HG02678 (cell line): ENCODE measurements at regions not wholly inside any gene's neighbourhood (a gene's known extent, or its start where the extent isn't known, plus 50 kb on each side); places are given as distances from the start of the nearest gene placed in this dataset.

Source experiments
- ATAC-seq: cut with Tn5 transposase; IDR thresholded peaks from one replicate; pipeline ENCODE4 v1.9.1; 2021; ENCODE audit warnings: mild to moderate bottlenecking, moderate library complexity; ENCODE audit not compliant: unreplicated experiment

- ATAC-seq, result no peak
Observed at GRCh38 chr4:111635646-111636045, 509.6 kb upstream of the FAM241A start.

- no peak for ATAC-seq
Observed at GRCh38 chr4:111636961-111637585, 508.2 kb upstream of the FAM241A start.

- ATAC-seq, result no peak
Observed at GRCh38 chr4:111639120-111639690, 506.0 kb upstream of the FAM241A start.

GRCh38 chr4:111639876-111640275 lies 505.4 kb upstream of the FAM241A start:
- no peak for ATAC-seq

GRCh38 chr4:111641813-111642579 lies 503.3 kb upstream of the FAM241A start:
- ATAC-seq, result peak; percentile 97

GRCh38 chr4:111648056-111648455 lies 497.2 kb upstream of the FAM241A start:
- no peak for ATAC-seq

GRCh38 chr4:111649308-111649707 lies 495.9 kb upstream of the FAM241A start:
- ATAC-seq, result no peak

GRCh38 chr4:111650146-111650545 lies 495.1 kb upstream of the FAM241A start:
- no peak for ATAC-seq

- ATAC-seq, result no peak
Observed at GRCh38 chr4:111650674-111651086, 494.6 kb upstream of the FAM241A start.

- no peak for ATAC-seq
Observed at GRCh38 chr4:111652236-111652635, 493.0 kb upstream of the FAM241A start.

- ATAC-seq, result no peak
Observed at GRCh38 chr4:111652986-111653385, 492.3 kb upstream of the FAM241A start.

GRCh38 chr4:111662496-111662895 lies 482.8 kb upstream of the FAM241A start:
- no peak for ATAC-seq

GRCh38 chr4:111664308-111664945 lies 480.8 kb upstream of the FAM241A start:
- ATAC-seq, result no peak

GRCh38 chr4:111666826-111667360 lies 478.4 kb upstream of the FAM241A start:
- no peak for ATAC-seq

GRCh38 chr4:111671756-111672155 lies 473.5 kb upstream of the FAM241A start:
- no peak for ATAC-seq

- ATAC-seq, result no peak
Observed at GRCh38 chr4:111675746-111676145, 469.5 kb upstream of the FAM241A start.

- ATAC-seq, result no peak
Observed at GRCh38 chr4:111676533-111676932, 468.7 kb upstream of the FAM241A start.

- ATAC-seq, result no peak
Observed at GRCh38 chr4:111678479-111678878, 466.8 kb upstream of the FAM241A start.

GRCh38 chr4:111678908-111679307 lies 466.3 kb upstream of the FAM241A start:
- ATAC-seq, result no peak

GRCh38 chr4:111681270-111681669 lies 464.0 kb upstream of the FAM241A start:
- no peak for ATAC-seq

GRCh38 chr4:111681751-111682150 lies 463.5 kb upstream of the FAM241A start:
- ATAC-seq, result no peak
